Adipose tissue (tissue), 3 donors: ENCODE measurements at regions not wholly inside any gene's neighbourhood (a gene's known extent, or its start where the extent isn't known, plus 50 kb on each side); places are given as distances from the start of the nearest gene placed in this dataset.

ENCODE experiments used
- H3K27ac ChIP-seq: one replicate; pipeline ENCODE4 v1.5.1; 2013; ENCODE audit warnings: low read depth, low read length
- WGBS, 3 donors: extraction: QIAGEN DNeasy Blood & Tissue Kit; methylation state at CpG; one replicate each; pipeline ENCODE4 v1.1.7; 2013; 5-methylcytosine and 5-hydroxymethylcytosine counted together
- donor health status: healthy with polysubstance abuse.
- donor health status: Bipolar disorder and iron deficiency.
- donor health status: healthy.

DNA sequence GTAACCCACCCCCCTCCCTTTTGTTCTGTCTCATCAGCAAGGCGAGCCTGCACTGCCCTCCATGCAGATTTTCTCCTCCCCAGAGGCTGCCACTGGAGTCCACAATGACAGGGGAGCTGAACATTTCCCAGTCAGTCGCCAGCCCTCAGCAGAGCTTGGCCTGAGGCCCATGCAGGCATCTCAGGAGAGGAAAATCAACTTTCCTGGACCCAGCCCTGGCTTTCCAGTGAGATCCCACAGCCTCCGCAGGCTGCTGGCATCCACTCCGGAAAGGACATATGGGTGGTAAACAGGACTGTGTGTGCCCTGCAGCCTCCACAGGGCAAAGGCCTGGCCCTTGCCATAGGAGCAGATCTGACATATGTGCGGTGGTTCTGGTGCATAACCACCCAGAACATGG, 253.8 kb downstream of the TNS1 start:
- no peak overlapping the region for H3K27ac ChIP-seq
- 58 to 70% (median 63%) methylated on average over 5 of the region's 5 CpGs for WGBS, 3 donors

DNA sequence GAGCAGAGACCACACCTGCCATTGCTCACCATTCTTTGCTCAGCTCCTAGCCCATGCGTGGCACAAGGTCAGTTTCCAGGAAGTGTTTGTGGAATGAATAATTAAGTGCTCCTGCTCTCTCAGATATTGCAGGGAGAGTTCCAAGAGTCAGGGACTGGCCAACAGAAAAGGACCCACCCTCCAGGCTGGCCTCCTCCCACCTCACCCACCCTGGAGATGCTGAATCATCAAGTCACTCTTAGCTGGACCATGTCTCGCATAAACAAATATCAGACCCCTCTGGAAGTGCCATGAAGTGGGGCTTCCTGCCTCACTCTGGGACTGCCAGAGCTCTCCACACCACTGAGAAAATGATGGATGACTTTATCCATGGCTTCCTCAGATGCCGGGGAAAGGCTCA, 256.0 kb downstream of the TNS1 start:
- H3K27ac ChIP-seq = no peak overlapping the region
- WGBS, 3 donors = 63 to 77% (median 76%) methylated on average over 3 of the region's 3 CpGs

- H3K27ac ChIP-seq = no peak overlapping the region
- 75 to 86% (median 83%) methylated on average over 6 of the region's 6 CpGs for WGBS, 3 donors
Measured at GRCh38 chr2:217743966-217744761, 258.6 kb downstream of the TNS1 start.

- WGBS, 3 donors = 90 to 94% (median 90%) methylated on average over 2 of the region's 2 CpGs
- no peak overlapping the region for H3K27ac ChIP-seq
Measured at GRCh38 chr2:217743407-217743806, 259.4 kb downstream of the TNS1 start.

- H3K27ac ChIP-seq = no peak overlapping the region
- WGBS, 3 donors = 81 to 89% (median 86%) methylated on average over 5 of the region's 5 CpGs
Measured at GRCh38 chr2:217742841-217743240, 260.0 kb downstream of the TNS1 start.

DNA sequence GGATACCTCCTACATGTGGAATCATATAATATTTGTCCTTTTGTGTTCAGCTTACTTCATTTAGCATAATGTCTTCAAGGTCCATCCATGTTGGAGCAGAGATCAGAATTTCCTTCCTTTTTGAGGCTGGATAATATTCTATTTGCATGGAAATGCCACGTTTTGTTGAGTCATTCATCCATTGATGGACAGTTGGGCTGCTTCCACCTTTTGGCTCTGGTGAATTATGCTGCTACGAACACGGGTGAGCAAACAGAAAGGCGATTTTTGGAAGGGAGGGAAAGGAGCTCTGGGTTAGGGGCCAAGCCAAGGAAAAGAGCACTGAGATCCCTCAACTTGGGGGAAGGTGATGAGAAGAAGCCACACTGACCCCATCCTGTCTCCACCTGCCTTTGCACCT, 260.5 kb downstream of the TNS1 start:
- H3K27ac ChIP-seq = no peak overlapping the region
- WGBS, 3 donors = 77 to 80% (median 77%) methylated on average over 4 of the region's 4 CpGs

- no peak overlapping the region for H3K27ac ChIP-seq
- 92 to 96% (median 93%) methylated on average over 6 of the region's 6 CpGs for WGBS, 3 donors
Measured at GRCh38 chr2:217741381-217741955, 261.3 kb downstream of the TNS1 start.

DNA sequence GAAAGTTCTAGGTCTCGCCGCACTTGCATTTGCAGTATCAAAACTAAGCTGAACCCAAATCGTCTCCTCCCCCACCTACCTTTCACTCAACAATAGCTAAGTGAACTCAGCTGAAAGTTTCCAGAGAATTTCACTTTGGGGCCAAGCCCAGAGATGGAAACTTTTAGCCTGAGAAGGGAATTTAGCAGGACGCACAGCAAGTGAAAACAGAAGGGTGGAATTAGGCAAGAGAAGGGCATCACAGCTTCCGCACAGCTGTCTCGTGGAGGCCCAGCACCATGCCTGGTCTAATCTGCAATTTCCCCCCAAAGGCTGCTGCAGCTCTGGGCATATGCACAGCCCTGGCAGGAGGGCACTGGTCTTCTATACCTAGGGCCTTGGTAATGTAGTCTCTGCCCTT, 262.0 kb downstream of the TNS1 start:
- no peak overlapping the region for H3K27ac ChIP-seq
- 81 to 85% (median 81%) methylated on average over 6 of the region's 6 CpGs for WGBS, 3 donors

GRCh38 chr2:217740178-217740577, 262.6 kb downstream of the TNS1 start:
- 84 to 90% (median 88%) methylated on average over 4 of the region's 4 CpGs for WGBS, 3 donors
- H3K27ac ChIP-seq = no peak overlapping the region

DNA sequence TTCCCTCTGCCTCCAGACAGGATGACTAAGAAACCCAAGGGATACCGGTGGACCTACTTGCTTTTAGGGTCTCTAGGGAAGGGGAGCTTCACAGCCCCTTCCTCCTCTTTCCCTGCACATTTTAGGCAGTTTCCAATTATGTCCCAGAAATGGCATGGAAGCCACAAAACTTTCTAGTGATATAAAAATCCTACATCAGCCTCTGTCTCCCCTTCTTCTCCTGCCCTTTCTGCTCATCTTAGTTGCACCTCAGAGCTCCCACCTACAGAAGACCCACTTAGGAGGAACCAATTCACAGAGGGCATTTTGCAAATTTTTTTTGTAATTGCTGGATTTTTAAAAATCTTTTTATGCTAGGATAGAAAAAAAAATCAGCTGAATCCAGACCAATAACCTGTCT, 263.1 kb downstream of the TNS1 start:
- WGBS, 3 donors = 86 to 95% (median 93%) methylated on average over 1 of the region's 1 CpG
- H3K27ac ChIP-seq = no peak overlapping the region

- WGBS, 3 donors = 77 to 84% (median 79%) methylated on average over 3 of the region's 3 CpGs
- H3K27ac ChIP-seq = no peak overlapping the region
Measured at GRCh38 chr2:217738061-217738460, 264.7 kb downstream of the TNS1 start.

DNA sequence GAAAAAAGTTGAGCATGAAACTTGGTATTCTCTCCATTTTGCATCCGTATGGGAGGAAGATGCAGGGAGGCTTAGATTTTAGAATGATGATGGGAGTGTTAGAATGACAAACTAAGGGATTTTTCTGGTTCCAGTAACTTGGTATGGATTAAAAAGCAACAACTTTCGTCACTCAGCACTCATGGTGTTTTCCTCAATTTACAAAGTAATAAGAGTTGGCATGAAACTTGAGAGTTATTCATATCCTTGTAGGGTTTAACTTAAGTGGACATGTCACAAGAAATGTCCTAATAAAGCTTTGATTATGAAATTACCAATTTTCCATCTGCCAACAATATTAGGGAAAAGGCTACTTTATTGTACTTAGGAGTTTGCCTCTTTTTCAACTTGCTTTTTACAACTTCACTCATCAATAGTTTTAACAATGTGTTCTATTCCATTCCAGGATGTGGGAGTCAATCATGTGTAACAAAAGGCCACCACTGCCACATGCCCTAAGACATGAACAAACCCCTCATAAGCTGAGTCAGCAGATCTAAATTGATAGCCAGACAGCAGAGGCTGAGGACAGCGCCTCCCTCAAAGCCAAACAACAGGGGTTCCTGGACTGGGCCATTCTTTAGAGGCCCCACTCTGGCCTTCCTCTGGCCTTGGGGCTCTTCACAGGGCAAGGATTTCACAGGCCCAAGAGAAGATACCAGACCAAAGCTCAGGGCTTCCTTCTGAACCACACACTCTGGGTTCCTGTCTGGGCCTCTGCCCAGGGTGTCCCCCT, 265.8 kb downstream of the TNS1 start:
- no peak overlapping the region for H3K27ac ChIP-seq
- 78 to 87% (median 87%) methylated on average over 3 of the region's 3 CpGs for WGBS, 3 donors

- H3K27ac ChIP-seq = no peak overlapping the region
Measured at GRCh38 chr2:217735899-217736298, 266.9 kb downstream of the TNS1 start.

GRCh38 chr2:217735034-217735433, 267.8 kb downstream of the TNS1 start:
- H3K27ac ChIP-seq = no peak overlapping the region

More at GRCh38 chr2:217735899-217736298, 266.9 kb downstream of the TNS1 start:
- 68 to 73% (median 70%) methylated on average over 3 of the region's 3 CpGs for WGBS, 3 donors

DNA sequence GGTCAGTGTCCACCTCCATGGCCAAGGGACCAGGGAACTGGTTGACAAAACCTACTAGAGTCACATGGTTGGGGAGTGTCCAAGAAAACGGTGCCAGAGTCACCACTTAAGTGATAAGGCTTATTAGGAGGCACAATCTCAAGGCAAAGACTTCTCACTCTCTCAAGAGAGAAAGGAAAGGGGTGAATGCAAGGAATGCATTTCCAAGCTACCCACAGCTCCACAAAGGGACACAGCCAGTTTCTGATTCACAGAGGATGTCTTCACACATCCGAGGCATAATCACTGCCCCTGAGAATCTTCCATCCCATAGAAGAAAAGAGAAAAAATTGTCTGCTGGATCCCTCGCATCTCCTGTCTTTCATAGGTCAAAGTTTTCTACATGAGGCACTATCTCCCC, 269.3 kb downstream of the TNS1 start:
- no peak overlapping the region for H3K27ac ChIP-seq
- WGBS, 3 donors = 63 to 67% (median 67%) methylated on average over 3 of the region's 3 CpGs

GRCh38 chr2:217732992-217733391, 269.8 kb downstream of the TNS1 start:
- WGBS, 3 donors = 44 to 55% (median 45%) methylated on average over 3 of the region's 3 CpGs

GRCh38 chr2:217731805-217732204, 271.0 kb downstream of the TNS1 start:
- H3K27ac ChIP-seq = no peak overlapping the region
- 72 to 89% (median 79%) methylated on average over 2 of the region's 2 CpGs for WGBS, 3 donors

More at GRCh38 chr2:217732992-217733391, 269.8 kb downstream of the TNS1 start:
- H3K27ac ChIP-seq = no peak overlapping the region

GRCh38 chr2:217729421-217730053, 273.3 kb downstream of the TNS1 start:
- 27 to 52% (median 41%) methylated on average over 5 of the region's 5 CpGs for WGBS, 3 donors
- no peak overlapping the region for H3K27ac ChIP-seq

GRCh38 chr2:217727801-217728200, 275.0 kb downstream of the TNS1 start:
- 97 to 98% (median 98%) methylated on average over 7 of the region's 7 CpGs for WGBS, 3 donors
- no peak overlapping the region for H3K27ac ChIP-seq
